DMS153 treated with DMSO at 0.1 percent for 48 hours (cell line): ENCODE measurements at regions not wholly inside any gene's neighbourhood (a gene's known extent, or its start where the extent isn't known, plus 50 kb on each side); places are given as distances from the start of the nearest gene placed in this dataset.
"Not testable (repeated sequence)": the region's sequence is repeated elsewhere in the genome, so short reads cannot be mapped to it uniquely, and the experiment has no call there.

ENCODE experiments used
- DNase-seq: peaks from one replicate; lab custom pipeline; 2025; ENCODE audit not compliant: unreplicated experiment; lab: John Stamatoyannopoulos, UW

GRCh38 chr13:76300688-76301087, 585.5 kb downstream of the KCTD12 start:
- DNase-seq = no peak

DNA sequence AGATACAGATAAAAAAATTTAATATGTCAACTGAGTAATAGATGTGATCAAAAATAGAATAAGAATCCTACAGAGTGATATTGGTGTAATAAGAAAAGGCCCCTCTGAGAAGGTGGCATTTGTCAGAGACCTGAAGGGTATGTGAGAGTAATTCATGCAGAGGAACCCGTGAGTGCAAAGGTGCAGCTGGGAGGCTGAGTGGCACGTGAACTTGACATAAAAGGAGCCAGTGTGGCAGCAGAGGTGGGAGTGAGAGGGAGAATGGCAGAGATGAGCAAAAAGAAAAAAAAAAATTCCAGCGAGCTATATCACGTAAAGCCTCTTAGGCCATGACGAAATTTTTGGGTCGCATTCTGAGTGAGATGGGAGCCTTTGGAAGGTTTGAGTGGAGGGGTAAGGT, 588.9 kb downstream of the KCTD12 start:
- DNase-seq = no peak

GRCh38 chr13:76296751-76297150, 589.5 kb downstream of the KCTD12 start:
- no peak for DNase-seq

DNA sequence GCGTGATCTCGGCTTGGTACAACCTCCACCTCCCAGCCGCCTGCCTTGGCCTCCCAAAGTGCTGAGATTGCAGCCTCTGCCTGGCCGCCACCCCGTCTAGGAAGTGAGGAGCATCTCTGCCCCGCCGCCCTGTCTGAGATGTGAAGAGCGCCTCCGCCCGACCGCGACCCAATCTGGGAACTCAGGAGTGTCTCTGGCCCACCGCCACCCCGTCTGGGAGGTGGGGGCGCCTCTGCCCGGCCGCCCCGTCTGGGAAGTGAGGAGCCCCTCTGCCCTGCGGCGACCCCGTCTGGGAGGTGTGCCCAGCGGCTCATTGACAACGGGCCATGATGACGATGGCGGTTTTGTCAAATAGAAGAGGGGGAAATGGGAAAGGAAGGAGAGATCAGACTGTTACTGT, 591.2 kb downstream of the KCTD12 start:
- DNase-seq = not testable (repeated sequence)

- DNase-seq = no peak
Measured at GRCh38 chr13:76293751-76294150, 592.5 kb downstream of the KCTD12 start.

DNA sequence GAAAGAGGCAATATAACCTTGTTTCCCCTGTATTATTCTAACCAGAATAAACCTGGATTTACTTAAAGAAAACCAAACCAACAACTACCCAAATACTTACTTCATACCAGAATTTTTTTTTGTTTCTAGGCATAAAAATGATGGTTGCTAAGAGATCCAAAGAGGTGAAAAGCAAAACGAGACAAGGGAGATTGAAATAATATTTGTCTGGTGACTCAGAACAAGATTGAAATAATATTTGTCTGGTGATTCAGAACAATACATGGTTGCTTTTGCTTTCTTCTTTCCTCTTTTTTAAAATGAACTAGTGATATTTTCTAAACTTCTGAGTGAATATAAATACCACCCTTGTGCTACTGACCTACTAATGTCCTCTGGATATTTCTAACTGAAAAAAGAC, 592.9 kb downstream of the KCTD12 start:
- DNase-seq = no peak

DNA sequence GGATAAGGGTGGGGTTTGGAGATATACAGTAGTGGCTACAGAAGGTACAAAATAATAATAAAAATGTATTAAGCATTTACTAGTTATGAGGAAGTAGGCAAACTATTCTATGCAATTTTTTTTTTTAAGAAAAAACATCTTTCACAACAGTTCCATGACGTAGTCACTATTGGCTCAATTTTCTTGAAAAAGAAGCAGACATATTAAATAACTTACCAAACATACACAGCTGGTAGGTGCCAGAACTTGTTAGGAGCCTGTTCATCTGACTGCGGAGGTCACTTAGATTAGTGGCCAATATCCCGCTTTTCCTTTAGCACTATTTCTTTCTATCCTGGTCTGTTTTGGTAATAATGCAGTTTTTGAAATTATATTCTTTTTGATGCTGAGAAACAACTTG, 593.5 kb downstream of the KCTD12 start:
- no peak for DNase-seq

DNA sequence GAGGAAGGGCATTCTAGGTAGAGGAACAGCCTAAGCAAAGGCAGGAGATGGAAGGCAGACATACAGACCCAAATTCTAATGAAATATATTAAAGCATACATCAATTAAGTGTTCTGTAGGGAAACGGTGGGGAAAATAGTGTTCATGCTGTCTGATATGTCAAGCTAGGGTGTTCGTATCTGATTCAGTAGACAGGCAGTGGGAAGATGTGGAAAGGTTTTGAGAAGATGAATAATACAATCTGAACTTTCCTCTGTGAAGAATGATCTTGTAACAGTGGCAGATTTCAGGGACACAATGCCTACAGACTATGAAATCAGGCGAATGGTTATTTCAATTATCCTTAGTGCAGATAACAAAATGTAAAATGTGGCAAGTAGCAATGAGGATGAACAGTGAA, 594.2 kb downstream of the KCTD12 start:
- no peak for DNase-seq

DNA sequence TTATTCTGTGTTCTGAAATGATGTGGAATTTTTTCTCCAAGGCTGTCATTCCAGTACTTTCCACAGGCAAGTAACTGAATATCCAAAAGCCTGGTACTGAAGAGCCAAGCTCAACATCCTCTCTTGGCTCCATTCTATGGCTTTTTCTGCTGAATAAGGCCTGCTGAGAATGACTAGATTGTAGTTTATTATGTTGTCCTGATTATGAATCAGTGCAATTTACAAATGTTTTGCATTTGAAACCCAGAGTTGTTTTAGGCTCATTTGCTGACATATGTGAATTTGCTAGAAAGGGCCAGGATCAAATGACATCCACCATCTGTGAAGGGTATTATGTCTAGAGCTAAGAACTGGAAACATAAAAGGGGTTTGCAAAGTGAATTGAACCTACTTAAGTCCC, 596.6 kb downstream of the KCTD12 start:
- DNase-seq = no peak

DNA sequence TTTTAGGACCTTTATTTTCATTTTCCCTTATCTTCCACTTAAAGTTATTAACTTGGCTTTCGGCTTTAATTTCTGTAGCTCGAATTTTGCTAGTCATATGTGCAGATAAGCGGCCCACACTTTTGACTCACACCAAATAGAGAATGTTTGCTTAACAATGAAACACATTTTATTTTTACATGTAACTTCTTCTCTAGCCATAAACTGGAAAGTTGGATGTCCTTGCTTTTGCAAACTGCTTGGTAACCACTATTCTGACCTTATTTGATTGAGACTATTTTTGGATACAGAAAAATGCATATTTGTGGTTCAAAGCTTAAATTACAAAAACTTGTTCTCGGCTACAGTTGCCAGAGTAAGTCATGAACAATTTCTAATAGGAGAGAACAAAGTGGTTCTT, 600.0 kb downstream of the KCTD12 start:
- DNase-seq = no peak

DNA sequence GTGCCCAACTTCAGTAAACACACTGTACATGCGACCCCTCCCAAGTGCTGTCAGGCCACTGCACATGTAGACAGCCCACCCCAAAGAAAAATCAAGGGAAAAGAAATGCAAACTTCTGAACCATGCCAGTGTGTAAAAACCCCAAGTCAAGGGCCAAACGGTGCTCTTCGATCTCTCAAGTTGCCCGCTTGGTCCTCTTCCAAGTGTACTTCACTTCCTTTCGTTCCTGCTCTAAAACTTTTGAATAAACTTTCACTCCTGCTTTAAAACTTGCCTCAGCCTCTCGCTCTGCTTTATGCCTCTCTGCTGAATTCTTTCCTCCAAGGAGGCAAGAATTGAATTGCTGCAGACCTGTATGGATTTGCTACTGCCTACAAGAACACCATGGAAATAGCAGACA, 600.7 kb downstream of the KCTD12 start:
- DNase-seq = no peak

DNA sequence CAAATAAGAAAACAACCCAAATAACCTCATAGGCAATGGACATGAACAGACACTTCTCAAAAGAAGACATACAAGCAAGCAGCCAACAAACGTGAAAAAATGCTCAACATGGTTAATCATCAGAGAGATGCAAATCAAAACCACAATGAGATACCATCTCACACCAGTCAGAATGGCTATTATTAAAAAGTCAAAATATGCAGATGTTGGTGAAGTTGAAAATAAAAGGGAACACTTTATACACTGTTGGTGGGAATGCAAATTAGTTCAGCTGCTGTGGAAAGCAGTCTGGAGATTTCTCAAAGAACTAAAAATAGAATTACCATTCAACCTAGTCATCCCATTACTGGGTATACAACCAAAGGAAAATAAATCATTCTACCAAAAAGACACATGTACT, 606.4 kb downstream of the KCTD12 start:
- DNase-seq = not testable (repeated sequence)

- no peak for DNase-seq
Measured at GRCh38 chr13:76271728-76272232, 614.4 kb downstream of the KCTD12 start.

GRCh38 chr13:76268307-76268706, 617.9 kb downstream of the KCTD12 start:
- DNase-seq = not testable (repeated sequence)

DNA sequence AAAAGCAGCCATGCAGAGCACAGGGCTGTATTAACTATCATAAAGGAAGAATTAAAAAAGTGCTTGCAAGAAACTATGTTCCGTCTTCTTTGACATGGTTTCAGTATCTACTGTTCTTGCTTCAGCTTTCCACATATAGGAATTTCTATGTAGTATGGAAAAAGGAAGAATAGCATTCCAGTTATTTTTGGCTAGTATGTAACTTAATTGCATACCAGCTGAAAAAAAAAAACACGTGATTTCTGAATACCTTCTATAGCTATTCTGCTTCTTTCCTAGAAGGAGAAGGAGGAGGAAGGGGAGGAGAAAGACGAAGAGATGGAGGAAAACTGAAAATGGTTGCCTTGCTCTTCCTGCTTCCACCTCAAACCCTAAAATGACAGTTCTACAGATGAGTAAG, 619.0 kb downstream of the KCTD12 start:
- DNase-seq = no peak

- DNase-seq = no peak
Measured at GRCh38 chr13:76266561-76266960, 619.6 kb downstream of the KCTD12 start.

DNA sequence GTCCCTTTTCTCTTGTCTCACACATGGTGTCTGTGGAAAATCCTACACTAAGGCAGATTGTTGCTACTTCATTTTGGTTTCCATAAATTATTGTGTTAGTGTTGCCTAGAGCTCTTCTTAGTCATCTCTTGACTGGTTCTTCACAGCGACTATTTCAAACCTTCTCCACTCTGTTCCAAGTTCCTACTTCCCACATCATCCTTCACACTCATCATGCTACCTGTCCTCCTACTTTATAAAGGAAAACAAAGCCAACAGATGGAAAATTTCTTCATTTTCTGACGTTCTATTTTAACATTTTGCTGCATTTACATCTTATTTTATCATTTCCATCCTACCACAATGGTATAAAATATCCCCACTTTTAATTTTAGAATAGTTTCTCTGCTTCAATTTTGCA, 614.1 kb downstream of the LMO7 start:
- no peak for DNase-seq

- no peak for DNase-seq
Measured at GRCh38 chr13:76245920-76246319, 609.8 kb downstream of the LMO7 start.

GRCh38 chr13:76245211-76245610, 609.1 kb downstream of the LMO7 start:
- no peak for DNase-seq

DNA sequence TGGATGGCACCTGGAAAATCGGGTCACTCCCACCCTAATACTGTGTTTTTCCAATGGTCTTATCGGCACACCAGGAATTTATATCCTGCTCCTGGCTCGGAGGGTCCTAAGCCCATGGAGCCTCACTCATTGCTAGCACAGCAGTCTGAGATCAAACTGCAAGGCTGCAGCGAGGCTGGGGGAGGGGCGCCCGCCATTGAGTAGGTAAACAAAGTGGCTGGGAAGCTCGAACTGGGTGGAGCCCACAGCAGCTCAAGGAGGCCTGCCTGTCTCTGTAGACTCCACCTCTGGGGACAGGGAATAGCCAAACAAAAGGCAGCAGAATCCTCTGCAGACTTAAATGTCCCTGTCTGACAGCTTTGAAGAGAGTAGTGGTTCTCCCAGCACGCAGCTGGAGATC, 607.0 kb downstream of the LMO7 start:
- not testable (repeated sequence) for DNase-seq

DNA sequence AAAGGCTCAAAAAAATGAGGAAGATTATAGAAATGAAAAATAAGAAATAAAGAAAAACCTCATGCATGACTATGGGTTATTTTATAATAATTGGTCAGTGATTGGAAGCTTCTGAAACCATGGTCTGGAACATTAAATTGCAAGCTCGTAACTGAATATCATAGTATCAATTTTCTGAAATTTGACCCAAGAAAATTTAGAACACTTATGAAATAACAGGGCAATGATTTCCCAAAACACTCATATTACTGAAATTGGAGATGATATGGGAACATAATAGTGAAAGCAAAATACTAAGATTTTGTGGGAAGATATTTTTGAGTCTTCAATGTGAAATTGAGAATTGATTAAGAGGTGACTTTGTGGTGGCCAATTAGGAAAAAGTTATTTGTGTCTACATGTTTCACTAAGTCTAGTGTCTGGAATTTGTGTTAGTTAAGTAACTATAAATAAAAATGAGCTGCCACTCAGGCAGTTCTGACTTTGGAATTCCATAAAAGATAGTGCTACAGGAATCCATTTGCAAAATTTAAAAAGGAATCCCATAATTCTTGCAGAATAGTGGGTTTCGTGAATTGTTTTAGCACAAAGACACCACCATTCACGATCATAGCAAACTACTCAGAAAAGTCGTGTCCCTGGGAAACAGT, 603.0 kb downstream of the LMO7 start:
- DNase-seq = no peak

GRCh38 chr13:76231522-76232167, 595.5 kb downstream of the LMO7 start:
- no peak for DNase-seq

DNA sequence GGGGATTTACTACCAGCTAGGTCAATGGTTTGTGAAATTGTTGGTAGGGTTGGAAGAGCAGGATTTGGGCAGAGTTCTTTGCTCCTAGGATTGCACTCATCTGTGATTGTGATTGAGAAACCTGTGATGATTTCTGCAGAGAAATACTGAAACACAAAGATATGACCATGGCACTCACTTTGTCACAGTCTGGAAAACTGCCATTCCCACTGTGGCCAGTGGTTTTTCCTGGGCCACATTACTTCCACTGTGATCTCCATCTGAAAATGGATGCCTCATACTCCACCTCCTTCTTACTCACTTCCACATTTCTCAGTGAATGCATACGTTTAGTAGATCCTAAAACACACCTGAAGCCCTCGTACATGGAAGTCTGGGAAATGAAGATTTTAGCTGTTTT, 593.2 kb downstream of the LMO7 start:
- no peak for DNase-seq
